BE2C (cell line): ENCODE measurements at regions not wholly inside any gene's neighbourhood (a gene's known extent, or its start where the extent isn't known, plus 50 kb on each side); places are given as distances from the start of the nearest gene placed in this dataset.

Experiments used
- DNase-seq: peaks from one replicate; pipeline ENCODE4 v3.0.0-alpha.2; 2020
- H3K27me3 ChIP-seq: fragments of 250-450 bp; sonication (Bioruptor Pico); 2 replicates; pipeline ENCODE4 v1.5.1; 2020; ENCODE audit warnings: mild to moderate bottlenecking
- H3K36me3 ChIP-seq: fragments of 250-450 bp; sonication (Bioruptor Pico); 2 replicates; pipeline ENCODE4 v1.5.1; 2020; ENCODE audit warnings: mild to moderate bottlenecking
- H3K4me1 ChIP-seq: fragments of 250-450 bp; sonication (Bioruptor Pico); 2 replicates; pipeline ENCODE4 v1.5.1; 2020
- H3K4me3 ChIP-seq: 2 replicates; pipeline ENCODE4 v1.5.1; 2011; ENCODE audit warnings: low read depth, low read length
- H3K9me3 ChIP-seq: fragments of 250-450 bp; sonication (Bioruptor Pico); 2 replicates; pipeline ENCODE4 v1.5.1; 2020
- TF ChIP-seq, protein P1 (sequence below): IDR thresholded peaks from 2 replicates; pipeline ENCODE4 v1.5.1; 2012; ENCODE audit warnings: mild to moderate bottlenecking, low read depth, low read length

DNA sequence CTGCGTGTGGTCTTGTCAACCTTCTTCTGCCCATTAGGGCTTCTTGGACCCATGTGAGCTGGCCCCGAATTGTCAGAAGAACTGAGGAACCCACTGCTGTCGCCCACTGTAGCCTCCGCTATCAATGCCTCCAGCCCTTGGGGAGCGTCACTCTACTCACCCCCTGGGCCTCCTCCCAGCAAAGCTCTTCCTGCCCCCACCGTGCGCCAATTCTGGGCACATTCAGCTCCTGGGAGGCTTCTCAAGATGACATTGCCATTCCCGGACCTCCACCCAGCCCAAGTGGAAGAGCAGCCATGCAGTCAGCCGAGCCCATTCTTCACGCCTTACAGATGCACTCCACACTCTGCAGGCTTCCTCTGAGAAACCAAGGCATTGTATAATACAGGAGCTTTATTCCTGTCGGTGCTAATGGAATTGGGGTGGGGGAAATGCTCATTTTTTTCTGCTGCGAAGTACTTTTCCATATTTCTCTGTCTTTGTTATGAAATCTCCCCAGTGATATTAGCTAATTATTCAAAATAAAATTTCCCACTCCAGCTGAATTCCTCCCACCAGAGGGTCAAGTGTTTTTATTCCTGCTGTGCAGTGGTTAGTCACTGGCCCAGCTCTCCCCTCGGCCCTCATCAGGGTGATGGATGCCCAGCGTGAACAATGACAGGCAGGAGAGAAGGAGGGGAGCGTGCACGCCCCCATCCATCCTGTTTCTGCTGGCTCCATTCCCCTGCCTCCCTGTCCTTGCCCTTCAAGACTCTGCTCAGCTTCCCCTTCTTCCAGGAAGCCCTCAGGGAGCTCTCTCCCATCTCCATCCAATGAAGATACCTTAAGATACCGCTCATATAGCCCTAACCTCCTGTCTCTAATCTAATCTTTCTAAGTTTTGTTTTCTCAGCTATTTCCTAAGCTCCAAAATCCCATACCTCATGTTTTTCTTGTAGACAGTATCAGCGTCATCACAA lies 87.7 kb downstream of the C16orf95 start:
- Histone ChIP-seq H3K36me3 (no peaks in the 10 kb centered on the region), H3K9me3 (peaks cover 2% of the 10 kb centered on the region; the same call in 1 of the 2 replicates), H3K27me3 (peaks cover 10% of the 10 kb centered on the region), H3K4me1 (no peaks in the 10 kb centered on the region), H3K4me3 (no peak overlapping the region)
- TF ChIP-seq, protein P1, sequence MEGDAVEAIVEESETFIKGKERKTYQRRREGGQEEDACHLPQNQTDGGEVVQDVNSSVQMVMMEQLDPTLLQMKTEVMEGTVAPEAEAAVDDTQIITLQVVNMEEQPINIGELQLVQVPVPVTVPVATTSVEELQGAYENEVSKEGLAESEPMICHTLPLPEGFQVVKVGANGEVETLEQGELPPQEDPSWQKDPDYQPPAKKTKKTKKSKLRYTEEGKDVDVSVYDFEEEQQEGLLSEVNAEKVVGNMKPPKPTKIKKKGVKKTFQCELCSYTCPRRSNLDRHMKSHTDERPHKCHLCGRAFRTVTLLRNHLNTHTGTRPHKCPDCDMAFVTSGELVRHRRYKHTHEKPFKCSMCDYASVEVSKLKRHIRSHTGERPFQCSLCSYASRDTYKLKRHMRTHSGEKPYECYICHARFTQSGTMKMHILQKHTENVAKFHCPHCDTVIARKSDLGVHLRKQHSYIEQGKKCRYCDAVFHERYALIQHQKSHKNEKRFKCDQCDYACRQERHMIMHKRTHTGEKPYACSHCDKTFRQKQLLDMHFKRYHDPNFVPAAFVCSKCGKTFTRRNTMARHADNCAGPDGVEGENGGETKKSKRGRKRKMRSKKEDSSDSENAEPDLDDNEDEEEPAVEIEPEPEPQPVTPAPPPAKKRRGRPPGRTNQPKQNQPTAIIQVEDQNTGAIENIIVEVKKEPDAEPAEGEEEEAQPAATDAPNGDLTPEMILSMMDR, result no peak
- no peak for DNase-seq

DNA sequence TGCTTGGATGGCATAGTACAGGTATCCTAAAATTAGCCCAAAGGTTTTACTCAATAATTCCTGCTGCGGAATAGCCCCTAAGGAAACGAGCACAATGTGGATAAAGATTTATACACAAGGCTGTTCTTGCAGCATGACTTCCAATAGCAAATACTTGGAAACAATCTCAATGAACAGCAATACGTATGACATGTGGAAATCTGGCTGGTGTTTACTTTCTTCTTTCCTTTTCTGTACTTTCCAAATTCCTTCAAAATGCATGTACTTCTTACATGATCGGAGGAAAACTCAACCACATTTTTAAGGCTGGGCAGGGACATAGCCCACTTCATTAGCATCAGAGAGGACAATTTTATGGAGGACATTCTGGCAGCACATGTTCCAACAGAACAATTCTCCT lies 86.6 kb downstream of the C16orf95 start:
- Histone ChIP-seq H3K9me3 (peaks cover 2% of the 10 kb centered on the region; the same call in 1 of the 2 replicates), H3K27me3 (peaks cover 10% of the 10 kb centered on the region), H3K4me3 (no peak overlapping the region), H3K4me1 (no peaks in the 10 kb centered on the region), H3K36me3 (no peaks in the 10 kb centered on the region)
- no peak for DNase-seq
- TF ChIP-seq, protein P1, result no peak

DNA sequence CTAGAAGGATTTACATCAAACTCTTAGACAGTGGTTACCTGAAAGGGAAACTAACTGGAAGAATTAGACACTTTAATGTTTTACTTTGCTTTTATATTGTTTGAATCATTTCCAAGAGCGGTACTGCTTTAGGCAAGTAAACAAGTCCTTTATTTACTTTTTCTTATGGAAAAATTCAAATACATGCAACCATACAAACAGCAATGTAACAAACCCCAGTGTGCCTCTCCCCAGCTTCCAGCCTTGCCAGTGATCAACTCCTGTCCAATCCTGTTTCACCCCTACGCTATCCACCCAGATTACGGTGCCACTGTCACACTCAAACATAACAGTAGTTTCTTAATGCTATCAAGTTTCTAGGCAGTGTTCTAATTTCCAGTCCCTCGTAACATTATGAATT lies 85.9 kb downstream of the C16orf95 start:
- TF ChIP-seq, protein P1, result no peak
- no peaks in the 10 kb centered on the region for H3K36me3 ChIP-seq
- H3K9me3 ChIP-seq, result peaks cover 2% of the 10 kb centered on the region; the same call in 1 of the 2 replicates
- no peak overlapping the region for H3K4me3 ChIP-seq
- H3K4me1 ChIP-seq, result no peaks in the 10 kb centered on the region
- peaks cover 10% of the 10 kb centered on the region for H3K27me3 ChIP-seq
- DNase-seq, result no peak

DNA sequence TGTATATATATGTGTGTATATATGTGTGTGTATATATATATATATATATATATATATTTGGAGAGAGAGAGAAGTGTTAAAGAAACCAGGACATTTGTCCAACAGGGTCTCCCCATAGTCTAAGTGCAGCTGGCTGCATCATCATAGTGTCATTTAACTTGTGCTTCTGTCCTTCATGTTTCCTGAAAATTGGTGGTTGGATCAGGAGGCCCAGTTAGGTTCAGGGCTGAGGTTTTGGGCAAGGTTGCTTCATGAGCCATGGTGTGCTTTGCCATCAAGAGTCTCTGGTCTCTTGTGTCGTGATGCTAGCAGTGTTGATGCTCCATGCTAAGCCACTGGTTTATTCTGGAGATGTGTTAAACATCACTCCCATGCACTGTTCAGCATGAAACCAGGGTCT lies 85.3 kb downstream of the C16orf95 start:
- Histone ChIP-seq H3K4me3 (no peak overlapping the region), H3K9me3 (peaks cover 2% of the 10 kb centered on the region; the same call in 1 of the 2 replicates), H3K4me1 (no peaks in the 10 kb centered on the region), H3K36me3 (no peaks in the 10 kb centered on the region), H3K27me3 (peaks cover 10% of the 10 kb centered on the region)
- DNase-seq, result no peak
- TF ChIP-seq, protein P1, result no peak

DNA sequence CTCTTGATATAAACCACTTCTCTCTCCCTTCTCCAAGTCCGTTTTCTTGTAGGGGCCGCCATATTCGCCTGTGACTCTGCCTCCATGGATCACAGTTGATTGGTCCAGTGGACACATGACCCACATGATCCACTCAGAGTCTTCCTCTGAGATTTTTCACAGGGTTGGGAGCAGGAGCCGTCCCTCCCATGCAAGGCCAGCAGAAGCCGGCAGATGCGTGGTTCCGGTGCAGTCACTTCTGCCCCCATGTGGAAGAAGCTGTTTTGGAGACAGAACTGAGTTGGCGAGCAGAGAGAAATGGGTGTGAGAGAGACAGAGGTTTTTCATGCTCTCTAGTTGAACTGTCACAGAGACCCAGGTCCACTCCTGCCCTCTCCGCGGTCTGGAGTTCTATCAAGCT lies 83.3 kb downstream of the C16orf95 start:
- Histone ChIP-seq H3K4me1 (no peaks in the 10 kb centered on the region), H3K27me3 (peaks cover 3% of the 10 kb centered on the region), H3K36me3 (no peaks in the 10 kb centered on the region), H3K9me3 (peaks cover 2% of the 10 kb centered on the region; the same call in 1 of the 2 replicates), H3K4me3 (no peak overlapping the region)
- TF ChIP-seq, protein P1, result 0 out of 2 replicates have a peak, but pooled peaks have one; percentile 13
- no peak for DNase-seq

DNA sequence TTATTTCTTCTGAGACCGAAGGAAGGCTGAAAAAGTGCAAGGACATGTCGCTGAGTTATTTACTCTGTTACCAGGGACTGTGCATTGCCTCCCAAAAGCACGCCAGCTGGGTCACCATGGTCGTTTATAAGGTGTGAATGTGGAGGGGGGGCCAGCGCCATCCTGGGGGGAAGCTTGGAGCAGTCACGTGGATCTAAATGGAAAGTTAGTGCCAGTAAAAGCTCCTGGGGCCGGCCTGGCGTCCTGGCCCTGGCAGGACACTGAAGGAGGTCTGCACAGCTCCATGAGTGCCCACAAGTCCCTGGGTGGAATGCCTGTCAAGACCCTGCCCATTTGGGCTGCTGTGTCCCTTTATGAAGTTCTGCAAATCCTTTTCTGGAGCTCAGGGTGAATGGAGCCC lies 82.6 kb downstream of the C16orf95 start:
- Histone ChIP-seq H3K9me3 (peaks cover 2% of the 10 kb centered on the region; the same call in 1 of the 2 replicates), H3K27me3 (peaks cover 3% of the 10 kb centered on the region), H3K4me1 (no peaks in the 10 kb centered on the region), H3K36me3 (no peaks in the 10 kb centered on the region), H3K4me3 (no peak overlapping the region)
- TF ChIP-seq, protein P1, result no peak
- DNase-seq, result no peak
